ENCODE measurements at regions not wholly inside any gene's neighbourhood (a gene's known extent, or its start where the extent isn't known, plus 50 kb on each side); places are given as distances from the start of the nearest gene placed in this dataset.
"Not testable (repeated sequence)": the region's sequence is repeated elsewhere in the genome, so short reads cannot be mapped to it uniquely, and the experiment has no call there.

DNA sequence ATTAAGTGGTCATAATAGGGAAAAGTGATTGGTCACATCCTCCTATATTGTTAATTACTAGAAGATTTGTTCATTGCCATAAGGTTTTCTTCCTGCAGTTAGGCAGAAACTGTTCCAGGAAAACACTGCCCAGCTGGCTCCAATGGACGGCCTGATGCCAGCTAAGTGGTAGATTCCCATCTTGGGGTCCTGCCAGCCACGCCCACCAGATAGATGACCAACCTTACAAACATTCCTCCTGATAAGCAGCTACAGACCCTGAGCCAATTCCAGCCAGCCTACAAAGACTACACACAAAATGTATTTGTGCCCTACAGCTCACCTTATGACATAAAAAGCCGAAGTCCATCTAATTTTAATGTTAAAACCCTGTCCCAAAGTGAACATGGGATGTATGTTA is 685.9 kb upstream of the USP15 start:
- 48 to 54% methylated on average over 3 of the region's 3 CpGs for WGBS, 2 donors

DNA sequence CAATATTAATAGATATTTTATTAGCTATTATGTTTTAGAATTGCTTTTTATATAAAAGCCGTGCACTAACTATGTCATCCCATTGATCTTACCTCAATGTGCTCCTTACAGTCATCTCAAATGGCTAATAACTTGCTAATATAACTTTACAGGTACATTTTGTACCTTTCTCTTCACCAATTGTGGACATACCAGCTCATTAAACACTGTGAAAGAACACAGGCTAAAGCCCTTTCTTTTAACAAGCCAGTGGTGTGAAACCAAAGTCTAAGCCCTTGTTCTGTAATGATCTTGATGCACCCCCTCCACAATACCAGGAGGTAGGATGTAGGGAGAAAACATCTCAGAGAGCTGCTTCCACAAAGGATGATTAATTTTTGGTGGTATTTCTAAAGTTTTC is 675.3 kb upstream of the USP15 start:
- Histone ChIP-seq H3K27me3 (ENCODE audit: control insufficient read depth in 1 of 2, insufficient read depth in 2 of 2, low read length in 2 of 2) (no peaks in the 10 kb centered on the region), H3K4me3 (ENCODE audit: low read depth in 1 of 2, low read length in 2 of 2) (no peak overlapping the region), H3K36me3 (ENCODE audit: control insufficient read depth in 2 of 2, insufficient read depth in 2 of 2, low read length in 1 of 2) (no peaks in the 10 kb centered on the region), H3K4me1 (ENCODE audit: control insufficient read depth in 2 of 2, insufficient read depth in 2 of 2, low read length in 1 of 2) (no peaks in the 10 kb centered on the region), H3K9me3 (ENCODE audit: control insufficient read depth in 2 of 2, insufficient read depth in 1 of 2, low read depth in 1 of 2, low read length in 1 of 2) (peaks cover 0 to 4% of the 10 kb centered on the region in 2 donors), H3K27ac (ENCODE audit: low read depth in 2 of 2, low read length in 1 of 2) (no peak overlapping the region)
- 77 to 95% methylated on average over 1 of the region's 1 CpG for WGBS, 2 donors

More for the DNA sequence above, 685.9 kb upstream of the USP15 start:
- Histone ChIP-seq H3K27ac (ENCODE audit: low read depth in 2 of 2, low read length in 1 of 2) (no peak overlapping the region), H3K9me3 (ENCODE audit: control insufficient read depth in 2 of 2, insufficient read depth in 1 of 2, low read depth in 1 of 2, low read length in 1 of 2) (no peaks in the 10 kb centered on the region), H3K4me1 (ENCODE audit: control insufficient read depth in 2 of 2, insufficient read depth in 2 of 2, low read length in 1 of 2) (no peaks in the 10 kb centered on the region), H3K4me3 (ENCODE audit: low read depth in 1 of 2, low read length in 2 of 2) (no peak overlapping the region), H3K36me3 (ENCODE audit: control insufficient read depth in 2 of 2, insufficient read depth in 2 of 2, low read length in 1 of 2) (no peaks in the 10 kb centered on the region), H3K27me3 (ENCODE audit: control insufficient read depth in 1 of 2, insufficient read depth in 2 of 2, low read length in 2 of 2) (no peaks in the 10 kb centered on the region)

DNA sequence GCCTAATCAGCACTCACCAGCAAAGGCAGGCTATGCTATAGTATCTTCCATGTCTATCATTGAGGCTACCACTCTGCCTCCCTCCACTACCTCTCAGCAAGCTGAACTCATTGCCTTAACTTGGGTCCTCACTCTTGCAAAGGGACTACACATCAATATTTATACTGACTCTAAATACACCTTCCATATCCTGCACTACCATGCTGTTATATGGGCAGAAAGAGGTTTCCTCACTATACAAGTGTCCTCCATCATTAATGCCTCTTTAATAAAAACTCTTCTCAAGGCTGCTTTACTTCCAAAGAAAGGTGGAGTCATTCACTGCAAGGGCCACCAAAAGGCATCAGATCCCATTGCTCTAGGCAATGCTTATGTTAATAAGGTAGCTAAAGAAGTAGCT is 669.3 kb upstream of the USP15 start:
- H3K27ac ChIP-seq (ENCODE audit: low read depth in 2 of 2, low read length in 1 of 2); H3K4me3 ChIP-seq (ENCODE audit: low read depth in 1 of 2, low read length in 2 of 2); H3K27me3 ChIP-seq (ENCODE audit: control insufficient read depth in 1 of 2, insufficient read depth in 2 of 2, low read length in 2 of 2); H3K9me3 ChIP-seq (ENCODE audit: control insufficient read depth in 2 of 2, insufficient read depth in 1 of 2, low read depth in 1 of 2, low read length in 1 of 2); H3K36me3 ChIP-seq (ENCODE audit: control insufficient read depth in 2 of 2, insufficient read depth in 2 of 2, low read length in 1 of 2); H3K4me1 ChIP-seq (ENCODE audit: control insufficient read depth in 2 of 2, insufficient read depth in 2 of 2, low read length in 1 of 2): not testable (repeated sequence)

DNA sequence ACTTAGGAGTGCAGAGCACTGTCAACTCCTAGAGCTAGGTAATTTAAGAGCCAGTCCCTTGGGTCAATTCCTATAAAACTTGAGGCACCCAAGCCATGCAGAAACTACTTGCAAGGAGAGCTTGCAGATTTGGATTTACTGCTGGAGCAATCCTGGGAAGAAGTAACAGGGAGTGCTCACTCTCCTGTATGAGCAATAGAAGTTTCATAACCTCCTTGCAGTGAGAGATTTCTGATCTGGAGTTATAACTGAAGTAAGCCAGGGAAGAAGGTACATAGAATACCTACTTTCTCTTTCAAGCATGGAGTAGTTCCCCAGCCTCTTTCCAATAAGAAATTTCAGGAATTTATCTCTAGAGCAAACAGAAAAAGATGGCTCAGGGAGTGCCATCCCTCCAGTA is 650.1 kb upstream of the USP15 start:
- Histone ChIP-seq H3K27me3 (ENCODE audit: control insufficient read depth in 1 of 2, insufficient read depth in 2 of 2, low read length in 2 of 2) (no peaks in the 10 kb centered on the region), H3K27ac (ENCODE audit: low read depth in 2 of 2, low read length in 1 of 2) (no peak overlapping the region), H3K36me3 (ENCODE audit: control insufficient read depth in 2 of 2, insufficient read depth in 2 of 2, low read length in 1 of 2) (no peaks in the 10 kb centered on the region), H3K4me3 (ENCODE audit: low read depth in 1 of 2, low read length in 2 of 2) (no peak overlapping the region), H3K4me1 (ENCODE audit: control insufficient read depth in 2 of 2, insufficient read depth in 2 of 2, low read length in 1 of 2) (no peaks in the 10 kb centered on the region), H3K9me3 (ENCODE audit: control insufficient read depth in 2 of 2, insufficient read depth in 1 of 2, low read depth in 1 of 2, low read length in 1 of 2) (no peaks in the 10 kb centered on the region)

DNA sequence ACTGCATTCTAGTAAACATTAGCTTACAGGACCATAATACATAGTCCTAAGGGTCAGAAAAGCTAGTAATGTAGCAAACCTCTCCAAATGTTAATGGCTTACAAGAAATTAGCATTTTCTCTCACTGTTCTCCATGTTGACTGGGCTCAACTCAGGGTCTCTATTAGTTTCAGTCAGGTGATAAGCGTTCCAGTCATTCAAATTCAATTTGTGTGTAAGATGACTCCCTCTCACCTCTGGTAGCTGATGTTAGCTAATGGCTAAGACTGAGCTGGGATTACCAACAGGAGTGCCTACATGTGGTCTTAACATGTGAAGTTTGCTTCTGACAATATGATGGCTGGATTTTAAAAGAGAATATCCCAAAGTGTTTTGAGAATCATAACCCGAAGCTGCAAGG is 630.5 kb upstream of the USP15 start:
- WGBS, 2 donors: 80 to 86% methylated on average over 2 of the region's 2 CpGs
- no peak overlapping the region for H3K4me3 ChIP-seq (ENCODE audit: low read depth in 1 of 2, low read length in 2 of 2)
- no peaks in the 10 kb centered on the region for H3K36me3 ChIP-seq (ENCODE audit: control insufficient read depth in 2 of 2, insufficient read depth in 2 of 2, low read length in 1 of 2)
- no peaks in the 10 kb centered on the region for H3K9me3 ChIP-seq (ENCODE audit: control insufficient read depth in 2 of 2, insufficient read depth in 1 of 2, low read depth in 1 of 2, low read length in 1 of 2)
- no peaks in the 10 kb centered on the region for H3K4me1 ChIP-seq (ENCODE audit: control insufficient read depth in 2 of 2, insufficient read depth in 2 of 2, low read length in 1 of 2)
- no peaks in the 10 kb centered on the region for H3K27me3 ChIP-seq (ENCODE audit: control insufficient read depth in 1 of 2, insufficient read depth in 2 of 2, low read length in 2 of 2)
- H3K27ac ChIP-seq (ENCODE audit: low read depth in 2 of 2, low read length in 1 of 2): no peak overlapping the region

DNA sequence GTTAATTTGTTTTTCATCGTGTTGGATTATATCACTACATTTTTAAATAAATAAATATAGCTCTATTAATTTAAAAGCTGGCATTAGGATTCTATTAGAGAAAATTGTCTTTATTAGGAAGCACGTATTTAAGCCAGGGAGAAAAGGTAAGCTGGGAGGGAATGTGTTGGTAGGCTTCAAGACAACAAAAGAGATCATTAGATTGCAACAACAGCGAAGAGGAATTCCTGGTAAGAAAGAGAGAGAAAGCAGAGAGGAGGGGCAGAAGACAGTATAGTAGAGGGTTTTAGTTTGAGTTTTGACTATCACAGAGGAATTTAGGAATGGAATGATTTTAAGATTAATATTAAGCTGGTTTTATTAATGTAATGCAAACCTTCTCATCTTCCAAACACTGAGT is 613.6 kb upstream of the USP15 start:
- Histone ChIP-seq H3K4me3 (ENCODE audit: low read depth in 1 of 2, low read length in 2 of 2) (no peak overlapping the region), H3K4me1 (ENCODE audit: control insufficient read depth in 2 of 2, insufficient read depth in 2 of 2, low read length in 1 of 2) (no peaks in the 10 kb centered on the region), H3K9me3 (ENCODE audit: control insufficient read depth in 2 of 2, insufficient read depth in 1 of 2, low read depth in 1 of 2, low read length in 1 of 2) (no peaks in the 10 kb centered on the region), H3K27me3 (ENCODE audit: control insufficient read depth in 1 of 2, insufficient read depth in 2 of 2, low read length in 2 of 2) (no peaks in the 10 kb centered on the region), H3K36me3 (ENCODE audit: control insufficient read depth in 2 of 2, insufficient read depth in 2 of 2, low read length in 1 of 2) (no peaks in the 10 kb centered on the region), H3K27ac (ENCODE audit: low read depth in 2 of 2, low read length in 1 of 2) (no peak overlapping the region)
- 67 to 69% methylated on average over 3 of the region's 3 CpGs for WGBS, 2 donors

DNA sequence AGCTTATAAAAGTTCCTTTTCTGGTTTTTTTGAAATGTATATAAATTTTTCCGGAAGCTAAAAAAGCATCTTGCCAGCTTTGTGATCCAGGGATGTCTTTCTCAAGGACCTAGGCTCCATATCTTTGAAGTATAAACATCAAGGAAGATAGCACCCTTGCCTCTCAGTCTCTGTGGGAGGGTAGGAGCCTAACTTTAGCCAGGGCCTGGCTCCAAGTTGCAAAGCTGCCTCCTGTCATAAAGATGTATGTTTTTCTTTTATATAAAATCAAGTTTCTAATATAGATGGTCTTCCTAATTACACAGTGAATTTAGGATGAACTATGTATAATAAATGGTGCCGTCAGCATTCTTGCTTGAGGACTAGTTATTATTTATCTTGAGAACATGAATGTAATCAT is 612.6 kb upstream of the USP15 start:
- WGBS, 2 donors: 61 to 71% methylated on average over 2 of the region's 2 CpGs
- Histone ChIP-seq H3K27ac (ENCODE audit: low read depth in 2 of 2, low read length in 1 of 2) (no peak overlapping the region), H3K4me3 (ENCODE audit: low read depth in 1 of 2, low read length in 2 of 2) (no peak overlapping the region), H3K4me1 (ENCODE audit: control insufficient read depth in 2 of 2, insufficient read depth in 2 of 2, low read length in 1 of 2) (no peaks in the 10 kb centered on the region), H3K36me3 (ENCODE audit: control insufficient read depth in 2 of 2, insufficient read depth in 2 of 2, low read length in 1 of 2) (no peaks in the 10 kb centered on the region), H3K9me3 (ENCODE audit: control insufficient read depth in 2 of 2, insufficient read depth in 1 of 2, low read depth in 1 of 2, low read length in 1 of 2) (no peaks in the 10 kb centered on the region), H3K27me3 (ENCODE audit: control insufficient read depth in 1 of 2, insufficient read depth in 2 of 2, low read length in 2 of 2) (no peaks in the 10 kb centered on the region)

DNA sequence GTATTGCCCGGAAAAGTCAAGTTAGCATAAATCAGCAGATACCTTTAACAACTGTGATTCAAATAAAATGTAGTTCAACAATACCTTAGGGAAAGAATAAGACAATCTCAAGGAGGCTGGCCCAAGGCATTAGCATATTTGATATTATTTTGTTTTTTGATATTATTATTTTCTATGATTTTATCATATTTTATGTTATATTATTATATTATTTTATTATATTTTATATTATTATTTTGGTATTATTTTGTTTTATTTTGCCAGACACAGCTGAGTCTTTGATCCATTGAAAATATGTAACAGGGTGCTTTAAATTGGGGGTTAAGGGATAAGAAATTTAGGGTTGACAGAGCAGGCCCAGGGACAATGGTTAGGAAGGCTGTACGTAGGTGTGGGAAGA is 607.9 kb upstream of the USP15 start:
- WGBS, 2 donors: 77 to 81% methylated on average over 2 of the region's 2 CpGs
- no peak overlapping the region for H3K4me3 ChIP-seq (ENCODE audit: low read depth in 1 of 2, low read length in 2 of 2)
- no peaks in the 10 kb centered on the region for H3K36me3 ChIP-seq (ENCODE audit: control insufficient read depth in 2 of 2, insufficient read depth in 2 of 2, low read length in 1 of 2)
- H3K4me1 ChIP-seq (ENCODE audit: control insufficient read depth in 2 of 2, insufficient read depth in 2 of 2, low read length in 1 of 2): no peaks in the 10 kb centered on the region
- H3K27ac ChIP-seq (ENCODE audit: low read depth in 2 of 2, low read length in 1 of 2): no peak overlapping the region
- no peaks in the 10 kb centered on the region for H3K27me3 ChIP-seq (ENCODE audit: control insufficient read depth in 1 of 2, insufficient read depth in 2 of 2, low read length in 2 of 2)
- H3K9me3 ChIP-seq (ENCODE audit: control insufficient read depth in 2 of 2, insufficient read depth in 1 of 2, low read depth in 1 of 2, low read length in 1 of 2): no peaks in the 10 kb centered on the region

DNA sequence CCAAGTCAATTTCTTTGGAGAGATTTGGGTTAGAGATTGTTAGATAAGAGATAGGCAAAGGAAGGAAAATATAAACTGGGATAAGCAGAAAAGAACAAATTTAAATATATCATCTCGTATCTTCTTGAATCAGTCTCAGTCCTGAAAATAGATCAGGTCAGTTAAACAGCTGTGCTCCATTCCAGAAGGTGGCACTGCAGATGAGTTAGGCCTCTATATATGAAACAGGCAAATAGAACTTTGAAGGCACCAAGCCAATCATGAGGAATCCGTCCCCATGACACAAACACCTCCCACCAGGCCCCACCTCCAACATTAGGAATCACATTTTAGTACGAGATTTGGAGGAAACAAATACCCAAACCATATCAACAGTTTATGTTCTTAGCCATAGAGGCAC is 605.5 kb upstream of the USP15 start:
- H3K4me3 ChIP-seq (ENCODE audit: low read depth in 1 of 2, low read length in 2 of 2): no peak overlapping the region
- H3K27me3 ChIP-seq (ENCODE audit: control insufficient read depth in 1 of 2, insufficient read depth in 2 of 2, low read length in 2 of 2): no peaks in the 10 kb centered on the region
- 46 to 57% methylated on average over 3 of the region's 3 CpGs for WGBS, 2 donors

DNA sequence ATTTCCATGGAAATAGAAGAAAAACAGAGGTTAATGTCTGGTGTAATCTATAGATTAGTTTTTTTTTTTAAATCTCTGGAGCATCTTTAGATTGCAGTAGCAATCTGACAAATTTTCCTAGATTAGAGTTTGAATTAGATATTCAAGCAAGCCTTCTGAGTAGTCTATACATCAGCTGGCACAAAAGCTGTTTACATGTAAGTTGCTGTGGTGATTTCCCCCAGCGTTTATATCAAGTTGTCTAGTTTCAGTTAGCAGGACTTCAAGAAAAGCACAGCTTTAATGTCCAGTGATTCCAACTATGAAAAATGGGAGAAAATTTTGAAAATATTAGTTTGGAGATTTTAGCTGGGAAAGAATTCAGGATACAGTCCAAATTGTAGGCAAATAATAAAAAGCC is 605.0 kb upstream of the USP15 start:
- Histone ChIP-seq H3K27me3 (ENCODE audit: control insufficient read depth in 1 of 2, insufficient read depth in 2 of 2, low read length in 2 of 2) (no peaks in the 10 kb centered on the region), H3K9me3 (ENCODE audit: control insufficient read depth in 2 of 2, insufficient read depth in 1 of 2, low read depth in 1 of 2, low read length in 1 of 2) (no peaks in the 10 kb centered on the region), H3K4me3 (ENCODE audit: low read depth in 1 of 2, low read length in 2 of 2) (no peak overlapping the region), H3K36me3 (ENCODE audit: control insufficient read depth in 2 of 2, insufficient read depth in 2 of 2, low read length in 1 of 2) (no peaks in the 10 kb centered on the region), H3K27ac (ENCODE audit: low read depth in 2 of 2, low read length in 1 of 2) (no peak overlapping the region), H3K4me1 (ENCODE audit: control insufficient read depth in 2 of 2, insufficient read depth in 2 of 2, low read length in 1 of 2) (no peaks in the 10 kb centered on the region)
- 67 to 68% methylated on average over 1 of the region's 1 CpG for WGBS, 2 donors

More for the DNA sequence above, 605.5 kb upstream of the USP15 start:
- Histone ChIP-seq H3K9me3 (ENCODE audit: control insufficient read depth in 2 of 2, insufficient read depth in 1 of 2, low read depth in 1 of 2, low read length in 1 of 2) (no peaks in the 10 kb centered on the region), H3K4me1 (ENCODE audit: control insufficient read depth in 2 of 2, insufficient read depth in 2 of 2, low read length in 1 of 2) (no peaks in the 10 kb centered on the region), H3K36me3 (ENCODE audit: control insufficient read depth in 2 of 2, insufficient read depth in 2 of 2, low read length in 1 of 2) (no peaks in the 10 kb centered on the region), H3K27ac (ENCODE audit: low read depth in 2 of 2, low read length in 1 of 2) (no peak overlapping the region)
